Left ventricle myocardium inferior (tissue), 1 donor: ENCODE measurements at regions not wholly inside any gene's neighbourhood (a gene's known extent, or its start where the extent isn't known, plus 50 kb on each side); places are given as distances from the start of the nearest gene placed in this dataset.

ENCODE experiments used
- DNase-seq: peaks from one replicate; pipeline ENCODE4 v3.0.0-alpha.2; 2020
- H3K27ac ChIP-seq: fragments of 200-600 bp; replicated peaks from 2 replicates; pipeline ENCODE4 v1.8.0; 2021
- H3K27me3 ChIP-seq: fragments of 200-600 bp; 2 replicates; pipeline ENCODE4 v1.8.0; 2021; ENCODE audit warnings: low read depth
- H3K36me3 ChIP-seq: fragments of 200-600 bp; 2 replicates; pipeline ENCODE4 v1.8.0; 2021
- H3K4me1 ChIP-seq: fragments of 200-600 bp; 2 replicates; pipeline ENCODE4 v1.8.0; 2021
- H3K4me3 ChIP-seq: fragments of 200-600 bp; 2 replicates; pipeline ENCODE4 v1.8.0; 2021; ENCODE audit warnings: mild to moderate bottlenecking, moderate library complexity
- H3K9me3 ChIP-seq: fragments of 200-600 bp; replicated peaks from 2 replicates; pipeline ENCODE4 v1.8.0; 2021
- intact Hi-C: fragments of 100-400 bp; cut with micrococcal nuclease; formaldehyde crosslinking; loops from one replicate; pipeline ENCODE4 v1.11.0; 2022
- TF ChIP-seq, protein P1 (sequence below): fragments of 200-600 bp; IDR thresholded peaks from 2 replicates; pipeline ENCODE4 v1.8.0; 2021; ENCODE audit warnings: antibody characterized with exemption, mild to moderate bottlenecking, borderline replicate concordance
- donor health status: DM: no; HTN: yes; CAD: no; lungs with severe emphysema.

- Histone ChIP-seq H3K36me3 (no peaks in the 10 kb centered on the region), H3K27ac (no peak overlapping the region), H3K4me3 (no peak overlapping the region), H3K4me1 (no peaks in the 10 kb centered on the region), H3K27me3 (no peaks in the 10 kb centered on the region), H3K9me3 (no peaks in the 10 kb centered on the region)
- DNase-seq: no peak
- intact Hi-C loops: no loop called here
- TF ChIP-seq, protein P1, sequence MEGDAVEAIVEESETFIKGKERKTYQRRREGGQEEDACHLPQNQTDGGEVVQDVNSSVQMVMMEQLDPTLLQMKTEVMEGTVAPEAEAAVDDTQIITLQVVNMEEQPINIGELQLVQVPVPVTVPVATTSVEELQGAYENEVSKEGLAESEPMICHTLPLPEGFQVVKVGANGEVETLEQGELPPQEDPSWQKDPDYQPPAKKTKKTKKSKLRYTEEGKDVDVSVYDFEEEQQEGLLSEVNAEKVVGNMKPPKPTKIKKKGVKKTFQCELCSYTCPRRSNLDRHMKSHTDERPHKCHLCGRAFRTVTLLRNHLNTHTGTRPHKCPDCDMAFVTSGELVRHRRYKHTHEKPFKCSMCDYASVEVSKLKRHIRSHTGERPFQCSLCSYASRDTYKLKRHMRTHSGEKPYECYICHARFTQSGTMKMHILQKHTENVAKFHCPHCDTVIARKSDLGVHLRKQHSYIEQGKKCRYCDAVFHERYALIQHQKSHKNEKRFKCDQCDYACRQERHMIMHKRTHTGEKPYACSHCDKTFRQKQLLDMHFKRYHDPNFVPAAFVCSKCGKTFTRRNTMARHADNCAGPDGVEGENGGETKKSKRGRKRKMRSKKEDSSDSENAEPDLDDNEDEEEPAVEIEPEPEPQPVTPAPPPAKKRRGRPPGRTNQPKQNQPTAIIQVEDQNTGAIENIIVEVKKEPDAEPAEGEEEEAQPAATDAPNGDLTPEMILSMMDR: no peak
Observed at GRCh38 chr4:64216741-64217140, 192.5 kb downstream of the TECRL start.

DNA sequence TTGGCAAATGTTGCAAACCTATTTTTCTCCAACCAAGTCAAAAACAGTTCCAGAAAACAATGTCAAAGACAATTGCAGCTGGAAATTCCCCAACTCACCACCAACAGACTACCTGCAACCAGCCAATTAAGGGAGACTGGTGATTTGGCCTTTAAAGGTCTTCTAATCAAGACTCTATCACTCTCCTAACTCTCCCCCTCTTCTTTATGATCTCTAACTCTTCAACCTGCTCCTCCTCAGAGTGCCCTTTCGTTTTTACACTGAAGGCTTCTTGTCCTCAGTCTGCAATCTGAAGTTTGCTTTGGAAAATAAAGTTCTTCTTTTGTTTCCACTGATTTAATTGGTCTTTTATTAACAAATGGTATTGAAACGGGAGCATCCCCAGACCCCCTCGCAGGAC is 203.9 kb downstream of the TECRL start:
- DNase-seq: no peak
- H3K27ac ChIP-seq: no peak overlapping the region
- H3K4me3 ChIP-seq: no peak overlapping the region
- H3K4me1 ChIP-seq: no peaks in the 10 kb centered on the region
- intact Hi-C loops: no loop called here
- no peaks in the 10 kb centered on the region for H3K27me3 ChIP-seq
- peaks cover 20% of the 10 kb centered on the region for H3K9me3 ChIP-seq
- TF ChIP-seq, protein P1: no peak
- H3K36me3 ChIP-seq: no peaks in the 10 kb centered on the region

DNA sequence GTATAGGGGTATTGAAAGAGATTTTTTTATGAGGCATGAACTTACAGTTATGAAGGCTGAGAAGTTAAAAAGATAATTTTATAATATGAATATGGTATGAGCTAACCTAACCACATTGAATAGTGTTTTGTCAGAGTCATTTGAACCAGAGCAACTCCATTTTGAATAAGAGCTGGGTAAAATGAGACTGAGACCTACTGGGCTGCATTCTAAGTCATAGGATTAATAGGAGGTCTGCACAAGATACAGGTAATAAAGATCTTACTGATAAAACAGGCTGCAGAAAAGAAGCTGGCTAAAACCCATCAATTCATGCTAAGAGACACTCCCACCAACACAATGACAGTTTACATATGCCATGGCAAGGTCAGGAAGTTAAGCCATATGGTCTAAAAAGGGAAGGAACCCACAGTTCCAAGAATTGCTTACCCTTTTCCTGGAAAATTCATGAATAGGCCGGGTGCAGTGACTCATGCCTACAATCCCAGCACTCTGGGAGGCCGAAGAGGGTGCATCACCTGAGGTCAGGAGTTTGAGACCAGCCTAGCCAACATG is 209.2 kb downstream of the TECRL start:
- no peak overlapping the region for H3K27ac ChIP-seq
- H3K36me3 ChIP-seq: no peaks in the 10 kb centered on the region
- H3K9me3 ChIP-seq: no peaks in the 10 kb centered on the region
- H3K27me3 ChIP-seq: no peaks in the 10 kb centered on the region
- H3K4me1 ChIP-seq: no peaks in the 10 kb centered on the region
- H3K4me3 ChIP-seq: no peak overlapping the region
- no peak for DNase-seq
- TF ChIP-seq, protein P1: no peak
- intact Hi-C loops: no loop called here

DNA sequence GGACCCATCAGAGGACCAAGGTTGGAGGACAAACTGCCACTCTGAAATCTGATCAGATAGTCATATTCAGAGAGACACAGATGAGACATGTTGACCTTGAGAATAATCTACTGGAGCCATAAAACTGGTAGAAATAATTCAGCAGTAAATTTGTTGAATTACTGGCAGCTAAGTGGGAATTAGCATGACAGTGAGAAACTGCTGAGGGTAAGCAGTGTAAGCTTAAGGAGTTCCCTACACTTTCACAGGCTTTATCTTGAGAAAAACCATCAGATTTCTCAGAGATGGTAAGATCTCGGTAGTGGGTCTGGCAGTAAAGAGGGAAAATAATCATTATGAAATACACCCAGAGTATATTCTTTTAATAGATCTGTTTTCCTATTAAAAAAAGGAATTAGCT is 213.7 kb downstream of the TECRL start:
- TF ChIP-seq, protein P1: no peak
- Histone ChIP-seq H3K4me1 (no peaks in the 10 kb centered on the region), H3K9me3 (no peaks in the 10 kb centered on the region), H3K4me3 (no peak overlapping the region), H3K27ac (no peak overlapping the region), H3K36me3 (no peaks in the 10 kb centered on the region), H3K27me3 (no peaks in the 10 kb centered on the region)
- DNase-seq: no peak
- intact Hi-C loops: no loop called here

DNA sequence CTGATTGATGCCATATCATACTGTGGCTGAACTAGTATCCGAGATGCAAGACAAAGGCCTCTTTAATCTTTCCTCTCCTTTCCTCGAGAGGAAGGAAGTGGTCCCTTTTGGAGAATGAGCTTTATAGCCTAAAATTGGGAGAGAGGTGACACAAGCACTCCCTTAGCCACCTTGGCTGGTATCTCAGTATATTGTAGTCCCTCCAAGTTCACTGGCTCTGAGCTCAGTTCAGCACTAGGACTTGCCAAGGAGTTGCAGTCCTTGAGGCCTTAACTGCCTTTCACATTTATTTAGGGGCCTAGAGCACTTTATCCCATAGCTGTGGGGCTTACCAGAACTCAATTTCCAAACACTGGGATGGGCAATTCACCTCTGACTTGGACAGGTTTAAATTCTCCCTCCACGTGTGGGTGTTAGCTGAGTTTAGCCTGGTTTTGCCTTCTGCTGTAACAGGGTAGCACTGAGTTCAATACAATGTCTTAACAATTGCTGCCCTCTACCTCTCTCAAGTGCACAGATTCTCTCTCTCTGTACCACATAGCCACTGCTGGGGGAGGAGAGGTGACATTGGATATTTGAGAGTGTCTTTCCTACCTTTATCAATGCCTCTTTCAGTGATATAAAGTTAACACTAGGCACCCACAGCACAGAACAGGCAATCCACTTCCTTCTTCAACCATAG is 216.4 kb downstream of the TECRL start:
- H3K4me1 ChIP-seq: no peaks in the 10 kb centered on the region
- DNase-seq: no peak
- TF ChIP-seq, protein P1: no peak
- peaks cover 1% of the 10 kb centered on the region for H3K9me3 ChIP-seq
- no peak overlapping the region for H3K4me3 ChIP-seq
- intact Hi-C loops: no loop called here
- no peak overlapping the region for H3K27ac ChIP-seq
- H3K27me3 ChIP-seq: no peaks in the 10 kb centered on the region
- no peaks in the 10 kb centered on the region for H3K36me3 ChIP-seq
